IMR-90 (cell line): ENCODE measurements at regions not wholly inside any gene's neighbourhood (a gene's known extent, or its start where the extent isn't known, plus 50 kb on each side); places are given as distances from the start of the nearest gene placed in this dataset.

ENCODE experiments used
- MAFK ChIP-seq: IDR thresholded peaks from 2 replicates; pipeline ENCODE4 v1.6.1; 2012; ENCODE audit warnings: low read depth, low read length, improper control_type of control experiment
- POLR2A ChIP-seq: IDR thresholded peaks from 2 replicates; pipeline ENCODE4 v1.6.1; 2012; ENCODE audit warnings: mild to moderate bottlenecking, low read depth, low read length
- RAD21 ChIP-seq: IDR thresholded peaks from 2 replicates; pipeline ENCODE4 v1.6.1; 2012; ENCODE audit warnings: low read length, improper control_type of control experiment
- TF ChIP-seq, protein P1 (sequence below): fragments of 150-350 bp; IDR thresholded peaks from 2 replicates; pipeline ENCODE4 v1.6.1; 2016; ENCODE audit warnings: low read depth, mild to moderate bottlenecking, low read length, moderate library complexity, borderline replicate concordance
- TF ChIP-seq, protein P2 (sequence below): conservative IDR thresholded peaks from 2 replicates; pipeline ENCODE4 v1.5.1; 2012; ENCODE audit warnings: mild to moderate bottlenecking, low read depth, low read length, improper control_type of control experiment

DNA sequence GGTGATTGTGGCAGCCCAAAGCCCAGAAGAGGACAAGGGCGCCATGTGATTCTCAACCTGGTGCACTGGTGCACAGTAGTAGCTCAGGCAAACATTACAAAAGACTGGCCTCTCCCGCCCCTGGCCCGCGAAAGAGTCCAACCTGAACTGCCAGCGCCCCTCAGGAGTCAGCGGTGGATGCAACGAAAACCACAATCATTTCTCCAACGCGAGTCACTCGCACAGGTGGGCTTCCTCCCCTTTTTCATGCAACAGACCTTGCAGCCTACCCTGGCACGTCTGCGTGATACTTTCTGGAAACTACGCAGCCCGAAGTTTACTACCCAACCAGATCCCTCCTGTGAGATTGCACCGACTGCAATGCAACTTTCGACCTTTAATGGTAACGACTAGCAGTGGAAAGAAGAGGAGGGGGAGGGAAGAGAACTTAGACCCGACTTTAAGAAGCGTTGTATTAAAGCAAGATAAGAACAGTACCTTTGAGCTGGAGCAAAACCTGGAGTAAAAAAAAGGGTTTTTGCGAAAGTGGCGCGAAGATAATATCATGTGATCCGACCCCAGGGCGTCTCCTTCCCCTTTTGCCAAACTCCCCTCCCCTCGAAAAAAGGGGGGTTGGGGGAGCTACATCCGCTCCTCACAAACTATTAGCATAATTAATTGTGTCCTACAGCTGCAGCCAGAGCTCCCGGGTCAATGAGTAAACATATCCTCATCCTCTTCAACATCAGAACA lies 63.3 kb upstream of the CCDC160 start:
- TF ChIP-seq RAD21 (no peak), POLR2A (no peak), MAFK (no peak)
- TF ChIP-seq, protein P1, sequence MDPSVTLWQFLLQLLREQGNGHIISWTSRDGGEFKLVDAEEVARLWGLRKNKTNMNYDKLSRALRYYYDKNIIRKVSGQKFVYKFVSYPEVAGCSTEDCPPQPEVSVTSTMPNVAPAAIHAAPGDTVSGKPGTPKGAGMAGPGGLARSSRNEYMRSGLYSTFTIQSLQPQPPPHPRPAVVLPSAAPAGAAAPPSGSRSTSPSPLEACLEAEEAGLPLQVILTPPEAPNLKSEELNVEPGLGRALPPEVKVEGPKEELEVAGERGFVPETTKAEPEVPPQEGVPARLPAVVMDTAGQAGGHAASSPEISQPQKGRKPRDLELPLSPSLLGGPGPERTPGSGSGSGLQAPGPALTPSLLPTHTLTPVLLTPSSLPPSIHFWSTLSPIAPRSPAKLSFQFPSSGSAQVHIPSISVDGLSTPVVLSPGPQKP: no peak
- TF ChIP-seq, protein P2, sequence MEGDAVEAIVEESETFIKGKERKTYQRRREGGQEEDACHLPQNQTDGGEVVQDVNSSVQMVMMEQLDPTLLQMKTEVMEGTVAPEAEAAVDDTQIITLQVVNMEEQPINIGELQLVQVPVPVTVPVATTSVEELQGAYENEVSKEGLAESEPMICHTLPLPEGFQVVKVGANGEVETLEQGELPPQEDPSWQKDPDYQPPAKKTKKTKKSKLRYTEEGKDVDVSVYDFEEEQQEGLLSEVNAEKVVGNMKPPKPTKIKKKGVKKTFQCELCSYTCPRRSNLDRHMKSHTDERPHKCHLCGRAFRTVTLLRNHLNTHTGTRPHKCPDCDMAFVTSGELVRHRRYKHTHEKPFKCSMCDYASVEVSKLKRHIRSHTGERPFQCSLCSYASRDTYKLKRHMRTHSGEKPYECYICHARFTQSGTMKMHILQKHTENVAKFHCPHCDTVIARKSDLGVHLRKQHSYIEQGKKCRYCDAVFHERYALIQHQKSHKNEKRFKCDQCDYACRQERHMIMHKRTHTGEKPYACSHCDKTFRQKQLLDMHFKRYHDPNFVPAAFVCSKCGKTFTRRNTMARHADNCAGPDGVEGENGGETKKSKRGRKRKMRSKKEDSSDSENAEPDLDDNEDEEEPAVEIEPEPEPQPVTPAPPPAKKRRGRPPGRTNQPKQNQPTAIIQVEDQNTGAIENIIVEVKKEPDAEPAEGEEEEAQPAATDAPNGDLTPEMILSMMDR: no peak
